ENCODE measurements at regions not wholly inside any gene's neighbourhood (a gene's known extent, or its start where the extent isn't known, plus 50 kb on each side); places are given as distances from the start of the nearest gene placed in this dataset.

DNA sequence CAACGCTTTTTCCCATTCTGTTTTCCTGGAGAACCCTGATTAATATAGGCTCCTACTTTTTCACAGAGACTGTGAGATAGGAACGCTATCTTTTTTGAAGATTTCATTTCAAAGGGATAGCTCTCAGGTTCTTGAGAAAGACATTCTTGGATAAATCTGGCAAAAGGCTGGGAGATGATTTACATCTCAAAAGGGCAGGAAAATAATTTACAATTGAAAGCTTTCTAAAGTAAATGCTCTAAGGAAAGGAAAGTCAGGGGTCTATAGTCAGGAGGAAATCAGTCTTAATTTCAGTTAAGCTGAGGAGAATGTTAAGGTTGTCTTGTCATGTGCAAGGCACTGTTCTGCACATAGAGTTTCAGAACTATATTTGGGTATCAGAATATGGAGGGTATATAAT, 278.8 kb downstream of the KIF20B start:
- TF ChIP-seq POLR2A (IDR thresholded peaks at IDR 0.05) (no peak), CTCF (IDR thresholded peaks at IDR 0.05 in 4 of 5, conservative IDR thresholded peaks at IDR 0.05 in 1 of 5) (no peak)

All from gastrocnemius medialis (tissue), 4 donors.